Esophagus muscularis mucosa (tissue), 4 donors: ENCODE measurements at regions not wholly inside any gene's neighbourhood (a gene's known extent, or its start where the extent isn't known, plus 50 kb on each side); places are given as distances from the start of the nearest gene placed in this dataset.

Experiments used
- EP300 ChIP-seq: sonication (generic); formaldehyde crosslinking; IDR thresholded peaks from one replicate; pipeline ENCODE4 v1.6.1; 2017; ENCODE audit warnings: antibody characterized with exemption
- POLR2AphosphoS5 ChIP-seq, 2 donors: sonication (generic); formaldehyde crosslinking; IDR thresholded peaks; one replicate each; pipeline ENCODE4 v1.6.1; 2017; ENCODE audit warnings: antibody characterized with exemption in 2 of 2
- TF ChIP-seq, protein P1 (sequence below), 3 experiments: fragments of 200-600 bp in 2 of 3; fragments of 450-650 bp in 1 of 3; sonication (generic) in 2 of 3; IDR thresholded peaks; one replicate each; pipeline ENCODE4 v1.5.1; 2017 to 2019; ENCODE audit warnings: antibody characterized with exemption in 3 of 3, mild to moderate bottlenecking in 2 of 3, moderate library complexity in 1 of 3

DNA sequence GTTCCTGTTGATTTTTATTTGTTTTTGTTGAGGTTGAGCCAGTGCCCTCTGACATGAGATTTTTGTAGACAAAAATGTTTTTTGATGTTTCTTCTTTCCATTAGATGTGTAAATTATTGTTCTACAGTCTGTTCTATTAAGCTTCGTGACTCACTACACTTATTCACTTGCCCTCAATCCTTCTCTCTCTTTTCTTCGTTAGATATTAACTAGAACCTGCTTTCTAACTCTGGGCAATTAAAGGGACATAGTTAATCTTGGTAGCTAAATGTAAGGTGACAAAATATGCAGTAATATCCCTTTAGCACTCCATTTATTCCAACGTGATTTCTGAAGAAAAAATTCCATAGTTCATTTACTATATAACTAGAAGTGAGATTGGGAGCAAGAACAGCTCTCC is 333.9 kb downstream of the PDHA2 start:
- TF ChIP-seq, protein P1, sequence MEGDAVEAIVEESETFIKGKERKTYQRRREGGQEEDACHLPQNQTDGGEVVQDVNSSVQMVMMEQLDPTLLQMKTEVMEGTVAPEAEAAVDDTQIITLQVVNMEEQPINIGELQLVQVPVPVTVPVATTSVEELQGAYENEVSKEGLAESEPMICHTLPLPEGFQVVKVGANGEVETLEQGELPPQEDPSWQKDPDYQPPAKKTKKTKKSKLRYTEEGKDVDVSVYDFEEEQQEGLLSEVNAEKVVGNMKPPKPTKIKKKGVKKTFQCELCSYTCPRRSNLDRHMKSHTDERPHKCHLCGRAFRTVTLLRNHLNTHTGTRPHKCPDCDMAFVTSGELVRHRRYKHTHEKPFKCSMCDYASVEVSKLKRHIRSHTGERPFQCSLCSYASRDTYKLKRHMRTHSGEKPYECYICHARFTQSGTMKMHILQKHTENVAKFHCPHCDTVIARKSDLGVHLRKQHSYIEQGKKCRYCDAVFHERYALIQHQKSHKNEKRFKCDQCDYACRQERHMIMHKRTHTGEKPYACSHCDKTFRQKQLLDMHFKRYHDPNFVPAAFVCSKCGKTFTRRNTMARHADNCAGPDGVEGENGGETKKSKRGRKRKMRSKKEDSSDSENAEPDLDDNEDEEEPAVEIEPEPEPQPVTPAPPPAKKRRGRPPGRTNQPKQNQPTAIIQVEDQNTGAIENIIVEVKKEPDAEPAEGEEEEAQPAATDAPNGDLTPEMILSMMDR (IDR thresholded peaks at IDR 0.05), result no peak
- no peak for TF ChIP-seq EP300
- TF ChIP-seq POLR2AphosphoS5 (IDR thresholded peaks at IDR 0.05), result no peak
